Neural progenitor cell (in vitro differentiated cells): ENCODE measurements at regions not wholly inside any gene's neighbourhood (a gene's known extent, or its start where the extent isn't known, plus 50 kb on each side); places are given as distances from the start of the nearest gene placed in this dataset.

Source experiments
- DNase-seq: peaks from one replicate; pipeline ENCODE4 v3.0.0-alpha.2; 2016; ENCODE audit warnings: low spot score
- H2AFZ ChIP-seq: fragments of 200-600 bp; sonication (generic); replicated peaks from 2 replicates; pipeline ENCODE4 v1.6.1; 2016; ENCODE audit warnings: antibody characterized with exemption
- H3F3A ChIP-seq: fragments of 200-600 bp; sonication (generic); 2 replicates; pipeline ENCODE4 v1.6.1; 2016; ENCODE audit warnings: antibody characterized with exemption, low read depth
- H3K27ac ChIP-seq: fragments of 200-600 bp; sonication (generic); 2 replicates; pipeline ENCODE4 v1.5.1; 2016; ENCODE audit warnings: mild to moderate bottlenecking
- H3K27me3 ChIP-seq: fragments of 200-600 bp; sonication (generic); 2 replicates; pipeline ENCODE4 v1.6.1; 2016; ENCODE audit warnings: mild to moderate bottlenecking, moderate library complexity
- H3K36me3 ChIP-seq: fragments of 200-600 bp; sonication (generic); 2 replicates; pipeline ENCODE4 v1.5.1; 2016
- H3K4me1 ChIP-seq: fragments of 200-600 bp; sonication (generic); 2 replicates; pipeline ENCODE4 v1.6.1; 2016; ENCODE audit warnings: mixed run types
- H3K4me2 ChIP-seq: fragments of 200-600 bp; sonication (generic); 2 replicates; pipeline ENCODE4 v1.6.1; 2016
- H3K4me3 ChIP-seq: fragments of 200-600 bp; sonication (generic); 2 replicates; pipeline ENCODE4 v1.5.1; 2016
- H3K79me2 ChIP-seq: fragments of 200-600 bp; sonication (generic); 2 replicates; pipeline ENCODE4 v1.6.1; 2016; ENCODE audit warnings: low read depth
- H3K9ac ChIP-seq: fragments of 200-600 bp; sonication (generic); 2 replicates; pipeline ENCODE4 v1.6.1; 2016
- H3K9me3 ChIP-seq: fragments of 200-600 bp; sonication (generic); 2 replicates; pipeline ENCODE4 v1.5.1; 2016; ENCODE audit warnings: low read depth
- H4K20me1 ChIP-seq: fragments of 200-600 bp; sonication (generic); 2 replicates; pipeline ENCODE4 v1.6.1; 2016; ENCODE audit warnings: low read depth
- H3K27ac Mint-ChIP-seq: 3 replicates; pipeline ENCODE4 v1.8.0; 2021; ENCODE audit warnings: mixed read lengths
- H3K27me3 Mint-ChIP-seq: 2 replicates; pipeline ENCODE4 v1.8.0; 2022; ENCODE audit warnings: low read depth, mild to moderate bottlenecking, inconsistent platforms, moderate library complexity, mixed read lengths; ENCODE audit not compliant: insufficient read depth
- H3K36me3 Mint-ChIP-seq: 3 replicates; pipeline ENCODE4 v1.8.0; 2021; ENCODE audit warnings: mixed read lengths
- H3K4me1 Mint-ChIP-seq: 3 replicates; pipeline ENCODE4 v1.8.0; 2021; ENCODE audit warnings: mixed read lengths
- H3K4me3 Mint-ChIP-seq: 3 replicates; pipeline ENCODE4 v1.8.0; 2021; ENCODE audit warnings: mild to moderate bottlenecking, moderate library complexity, mixed read lengths
- H3K9me3 Mint-ChIP-seq: 3 replicates; pipeline ENCODE4 v1.8.0; 2020; ENCODE audit warnings: mixed read lengths
- CTCF ChIP-seq: fragments of 200-600 bp; sonication (generic); IDR thresholded peaks from 2 replicates; pipeline ENCODE4 v1.5.1; 2017; ENCODE audit warnings: antibody characterized with exemption, mild to moderate bottlenecking
- EZH2 ChIP-seq: fragments of 200-600 bp; sonication (generic); IDR thresholded peaks from 2 replicates; pipeline ENCODE4 v1.6.1; 2017; ENCODE audit warnings: antibody characterized with exemption, mild to moderate bottlenecking, moderate library complexity
- EZH2phosphoT487 ChIP-seq: fragments of 200-600 bp; sonication (generic); IDR thresholded peaks from 2 replicates; pipeline ENCODE4 v1.6.1; 2017; ENCODE audit warnings: antibody characterized with exemption

GRCh38 chr5:144712090-144712489 lies 541.4 kb downstream of the KCTD16 start:
- no peak overlapping the region for H3K4me2 ChIP-seq
- peaks cover 4% of the 10 kb centered on the region for H3K4me1 ChIP-seq
- Mint-ChIP-seq H3K4me1 (no peaks in the 10 kb centered on the region), H3K4me3 (no peak overlapping the region), H3K36me3 (no peaks in the 10 kb centered on the region), H3K27me3 (peaks cover 3% of the 10 kb centered on the region), H3K27ac (no peak overlapping the region), H3K9me3 (peaks cover 5% of the 10 kb centered on the region)
- peaks cover 2% of the 10 kb centered on the region for H3K36me3 ChIP-seq
- H3K27me3 ChIP-seq, result no peaks in the 10 kb centered on the region
- peak overlapping the region; percentile 54 for H2AFZ ChIP-seq
- H4K20me1 ChIP-seq, result no peaks in the 10 kb centered on the region
- no peak overlapping the region for H3K4me3 ChIP-seq
- no peak for DNase-seq
- H3F3A ChIP-seq, result no peaks in the 10 kb centered on the region
- TF ChIP-seq EZH2, result no peak
- TF ChIP-seq CTCF, result no peak
- no peak for TF ChIP-seq EZH2phosphoT487
- no peak overlapping the region for H3K9ac ChIP-seq
- H3K79me2 ChIP-seq, result no peaks in the 10 kb centered on the region
- no peak overlapping the region for H3K27ac ChIP-seq
- H3K9me3 ChIP-seq, result no peaks in the 10 kb centered on the region

- no peak overlapping the region for H3K27ac Mint-ChIP-seq
- Histone ChIP-seq H3K4me3 (no peak overlapping the region), H4K20me1 (no peaks in the 10 kb centered on the region), H3K27ac (no peak overlapping the region), H2AFZ (peak overlapping the region; percentile 54), H3K27me3 (no peaks in the 10 kb centered on the region), H3F3A (no peaks in the 10 kb centered on the region), H3K9me3 (no peaks in the 10 kb centered on the region), H3K36me3 (peaks cover 2% of the 10 kb centered on the region), H3K9ac (no peak overlapping the region), H3K79me2 (no peaks in the 10 kb centered on the region), H3K4me1 (peaks cover 4% of the 10 kb centered on the region), H3K4me2 (no peak overlapping the region)
- H3K36me3 Mint-ChIP-seq, result no peaks in the 10 kb centered on the region
- H3K9me3 Mint-ChIP-seq, result peaks cover 5% of the 10 kb centered on the region
- DNase-seq, result no peak
- peaks cover 3% of the 10 kb centered on the region for H3K27me3 Mint-ChIP-seq
- TF ChIP-seq EZH2 (no peak), EZH2phosphoT487 (no peak), CTCF (no peak)
- H3K4me3 Mint-ChIP-seq, result no peak overlapping the region
- H3K4me1 Mint-ChIP-seq, result no peaks in the 10 kb centered on the region
These were observed 540.5 kb downstream of the KCTD16 start for GRCh38 chr5:144711172-144711571.

- Histone ChIP-seq H3K4me3 (no peak overlapping the region), H2AFZ (no peak overlapping the region), H3K4me1 (peaks cover 4% of the 10 kb centered on the region), H4K20me1 (no peaks in the 10 kb centered on the region), H3K9me3 (no peaks in the 10 kb centered on the region), H3F3A (no peaks in the 10 kb centered on the region), H3K27me3 (no peaks in the 10 kb centered on the region), H3K79me2 (no peaks in the 10 kb centered on the region), H3K4me2 (no peak overlapping the region), H3K36me3 (peaks cover 2% of the 10 kb centered on the region), H3K27ac (no peak overlapping the region), H3K9ac (no peak overlapping the region)
- Mint-ChIP-seq H3K27ac (no peak overlapping the region), H3K9me3 (peaks cover 5% of the 10 kb centered on the region), H3K27me3 (peaks cover 3% of the 10 kb centered on the region), H3K36me3 (no peaks in the 10 kb centered on the region), H3K4me3 (no peak overlapping the region), H3K4me1 (no peaks in the 10 kb centered on the region)
- TF ChIP-seq EZH2 (no peak), EZH2phosphoT487 (no peak), CTCF (no peak)
- no peak for DNase-seq
These were observed 540.0 kb downstream of the KCTD16 start for GRCh38 chr5:144710637-144711036.
